Stimulated activated naive CD8-positive, alpha-beta T cell treated with anti-CD3 and anti-CD28 coated beads, Interleukin-15, amount 100 ng/mL, for 72 hours (primary cell): ENCODE measurements at regions not wholly inside any gene's neighbourhood (a gene's known extent, or its start where the extent isn't known, plus 50 kb on each side); places are given as distances from the start of the nearest gene placed in this dataset.
A peak's percentile ranks its signal among the peaks of the same experiment; 100 is the strongest.

Experiments used
- ATAC-seq: fragments of 150-1000 bp; cut with Tn5 transposase; 2 replicates; pipeline ENCODE4 v1.10.0; 2021; ENCODE audit warnings: mild to moderate bottlenecking, moderate library complexity
- DNase-seq, 2 donors: peaks; one replicate each; pipeline ENCODE4 v3.0.0; 2021 to 2022
- H3K27ac Mint-ChIP-seq, 2 donors: one replicate each; pipeline ENCODE4 v1.8.0; 2022; ENCODE audit warnings: mild to moderate bottlenecking in 2 of 2, mixed read lengths in 2 of 2, moderate library complexity in 2 of 2
- H3K27me3 Mint-ChIP-seq: one replicate; pipeline ENCODE4 v1.8.0; 2022; ENCODE audit warnings: mixed read lengths
- H3K4me1 Mint-ChIP-seq: one replicate; pipeline ENCODE4 v1.8.0; 2022; ENCODE audit warnings: mild to moderate bottlenecking, mixed read lengths
- H3K4me3 Mint-ChIP-seq, 2 donors: one replicate each; pipeline ENCODE4 v1.8.0; 2022; ENCODE audit warnings: mild to moderate bottlenecking in 2 of 2, mixed read lengths in 2 of 2, moderate library complexity in 1 of 2
- H3K9me3 Mint-ChIP-seq, 2 donors: one replicate each; pipeline ENCODE4 v1.8.0; 2022; ENCODE audit warnings: mixed read lengths in 2 of 2

DNA sequence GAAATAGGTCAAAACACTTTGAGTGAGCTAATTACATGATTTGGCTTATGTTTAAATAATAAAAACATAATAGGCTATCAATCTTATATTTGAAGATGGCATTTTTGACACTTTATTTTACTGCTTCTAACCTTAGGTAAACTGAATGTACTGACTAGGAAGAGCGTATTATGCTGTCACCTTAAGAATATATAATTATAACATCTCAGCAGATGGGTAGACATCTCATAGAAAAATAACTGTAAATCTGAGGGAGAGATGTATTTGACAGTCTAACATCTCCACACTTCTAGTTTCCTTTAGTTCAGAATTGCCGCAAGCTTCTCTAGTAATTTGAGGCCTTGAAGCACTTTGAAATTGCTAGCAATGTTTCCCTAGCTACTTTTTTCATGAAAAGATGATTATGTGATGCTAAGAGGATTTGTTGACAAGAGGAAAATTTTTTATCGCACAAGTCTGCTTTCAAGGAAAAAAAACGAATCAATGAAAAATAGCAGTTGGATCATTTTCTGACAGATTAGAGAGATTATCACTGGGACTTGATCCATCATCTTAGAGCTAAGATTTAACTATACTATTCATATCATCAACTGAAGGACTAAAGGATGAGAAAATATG lies 238.2 kb upstream of the NAALADL2 start:
- ATAC-seq (no peak), DNase-seq (no peak)
- H3K4me1 Mint-ChIP-seq = no peaks in the 10 kb centered on the region
- H3K4me3 Mint-ChIP-seq = no peak overlapping the region
- no peaks in the 10 kb centered on the region for H3K27me3 Mint-ChIP-seq
- no peaks in the 10 kb centered on the region for H3K9me3 Mint-ChIP-seq
- no peak overlapping the region for H3K27ac Mint-ChIP-seq

DNA sequence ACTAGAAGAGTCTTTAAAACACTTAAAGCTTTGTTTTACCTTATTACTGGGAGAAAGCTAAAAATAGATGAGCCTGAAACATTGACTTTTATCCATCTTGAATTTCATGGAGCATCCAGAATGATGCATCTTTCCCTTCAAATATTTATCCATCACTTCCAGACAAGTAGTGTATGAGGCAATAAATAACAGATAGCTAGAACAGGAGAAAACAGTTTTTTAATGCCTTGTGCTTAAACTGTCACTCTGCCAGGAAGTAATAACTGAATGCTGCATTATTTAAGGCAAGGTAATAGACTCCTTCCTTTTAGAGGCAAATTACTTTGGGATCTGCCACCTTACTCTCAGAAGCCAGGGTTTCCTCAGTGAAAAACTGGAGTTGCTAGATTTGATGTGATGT lies 225.8 kb upstream of the NAALADL2 start:
- no peak for ATAC-seq
- DNase-seq = no peak
- no peaks in the 10 kb centered on the region for H3K27me3 Mint-ChIP-seq
- H3K27ac Mint-ChIP-seq = no peak overlapping the region
- no peaks in the 10 kb centered on the region for H3K9me3 Mint-ChIP-seq
- no peak overlapping the region for H3K4me3 Mint-ChIP-seq
- no peaks in the 10 kb centered on the region for H3K4me1 Mint-ChIP-seq

DNA sequence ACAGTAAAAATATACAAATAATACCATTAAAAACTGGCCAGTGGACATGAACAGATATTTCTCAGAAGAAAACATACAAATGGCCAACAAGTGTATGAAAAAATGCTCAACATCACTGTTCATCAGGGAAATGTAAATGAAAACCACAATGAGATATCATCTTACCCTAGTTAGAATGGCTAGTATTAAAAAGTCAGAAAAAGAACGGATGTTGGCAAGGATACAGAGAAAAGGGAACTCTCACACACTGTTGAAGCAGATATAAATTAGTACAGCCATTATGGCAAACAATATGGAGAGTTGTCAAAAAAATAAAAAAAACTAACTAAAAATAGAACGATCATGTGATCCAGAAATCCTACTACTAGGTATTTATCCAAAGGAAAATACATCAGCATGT lies 222.7 kb upstream of the NAALADL2 start:
- no peak overlapping the region for H3K4me3 Mint-ChIP-seq
- DNase-seq (no peak), ATAC-seq (no peak)
- H3K4me1 Mint-ChIP-seq = no peaks in the 10 kb centered on the region
- no peaks in the 10 kb centered on the region for H3K27me3 Mint-ChIP-seq
- no peak overlapping the region for H3K27ac Mint-ChIP-seq
- no peaks in the 10 kb centered on the region for H3K9me3 Mint-ChIP-seq

GRCh38 chr3:174639406-174639805 lies 219.7 kb upstream of the NAALADL2 start:
- H3K27ac Mint-ChIP-seq = no peak overlapping the region
- H3K27me3 Mint-ChIP-seq = no peaks in the 10 kb centered on the region
- ATAC-seq = no peak
- no peaks in the 10 kb centered on the region for H3K9me3 Mint-ChIP-seq
- H3K4me1 Mint-ChIP-seq = no peaks in the 10 kb centered on the region
- DNase-seq = no peak
- no peak overlapping the region for H3K4me3 Mint-ChIP-seq

DNA sequence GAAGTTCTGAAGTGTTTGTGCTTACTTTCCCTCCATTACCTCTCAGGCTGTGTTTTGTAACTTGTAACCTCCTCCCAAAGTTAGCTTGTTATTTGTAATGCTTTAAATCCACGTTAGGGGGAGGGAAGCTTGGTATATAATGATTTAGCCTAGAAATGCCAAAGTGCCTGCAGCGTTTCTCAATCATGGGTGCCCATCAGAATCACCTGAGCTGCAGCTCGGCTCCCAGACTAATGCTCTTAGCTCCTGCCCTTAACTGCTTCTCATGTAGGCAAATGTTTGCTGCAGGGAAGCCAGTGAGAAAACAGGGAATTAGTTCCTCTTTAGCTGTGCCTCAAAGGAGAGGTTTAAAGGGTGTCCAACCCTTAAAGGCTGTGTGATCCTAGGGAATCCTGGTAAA lies 219.2 kb upstream of the NAALADL2 start:
- Mint-ChIP-seq H3K4me1 (no peaks in the 10 kb centered on the region), H3K27me3 (no peaks in the 10 kb centered on the region), H3K4me3 (no peak overlapping the region), H3K27ac (no peak overlapping the region), H3K9me3 (no peaks in the 10 kb centered on the region)
- DNase-seq (no peak), ATAC-seq (no peak)

DNA sequence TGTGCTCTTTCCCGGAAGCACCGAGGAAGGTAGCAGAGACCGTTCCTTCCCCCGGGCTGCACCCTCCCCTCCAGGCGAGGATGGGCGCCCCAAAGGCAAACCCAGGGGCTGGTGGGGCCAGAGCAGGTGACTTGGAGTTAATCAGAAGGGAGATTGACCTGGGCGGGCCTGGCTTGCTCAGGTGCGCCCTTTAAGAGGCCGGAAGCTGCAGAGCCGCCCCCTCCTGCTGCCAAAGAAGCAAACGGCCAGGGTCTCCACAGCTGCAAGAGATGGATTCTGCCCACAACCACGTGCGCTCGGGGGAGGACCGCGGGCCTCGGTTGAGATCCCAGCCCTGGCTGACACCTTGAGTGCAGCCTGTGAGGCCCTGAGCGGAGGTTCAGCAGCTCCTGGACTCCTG lies 218.2 kb upstream of the NAALADL2 start:
- Mint-ChIP-seq H3K4me1 (no peaks in the 10 kb centered on the region), H3K9me3 (no peaks in the 10 kb centered on the region), H3K27ac (no peak overlapping the region), H3K4me3 (no peak overlapping the region), H3K27me3 (no peaks in the 10 kb centered on the region)
- ATAC-seq = no peak
- DNase-seq = no peak

GRCh38 chr3:174644287-174644686 lies 214.8 kb upstream of the NAALADL2 start:
- Mint-ChIP-seq H3K9me3 (no peaks in the 10 kb centered on the region), H3K27ac (no peak overlapping the region), H3K4me1 (no peaks in the 10 kb centered on the region), H3K4me3 (no peak overlapping the region), H3K27me3 (no peaks in the 10 kb centered on the region)
- ATAC-seq (no peak), DNase-seq (no peak)

GRCh38 chr3:174651951-174652350 lies 207.2 kb upstream of the NAALADL2 start:
- Mint-ChIP-seq H3K27me3 (no peaks in the 10 kb centered on the region), H3K4me3 (no peak overlapping the region), H3K4me1 (no peaks in the 10 kb centered on the region), H3K9me3 (peaks cover 0 to 6% of the 10 kb centered on the region in 2 donors), H3K27ac (no peak overlapping the region)
- ATAC-seq (no peak), DNase-seq (no peak)

GRCh38 chr3:174659511-174659910 lies 199.6 kb upstream of the NAALADL2 start:
- Mint-ChIP-seq H3K27me3 (no peaks in the 10 kb centered on the region), H3K4me1 (no peaks in the 10 kb centered on the region), H3K27ac (no peak overlapping the region), H3K9me3 (peaks cover 0 to 11% of the 10 kb centered on the region in 2 donors), H3K4me3 (no peak overlapping the region)
- ATAC-seq (no peak), DNase-seq (no peak)

DNA sequence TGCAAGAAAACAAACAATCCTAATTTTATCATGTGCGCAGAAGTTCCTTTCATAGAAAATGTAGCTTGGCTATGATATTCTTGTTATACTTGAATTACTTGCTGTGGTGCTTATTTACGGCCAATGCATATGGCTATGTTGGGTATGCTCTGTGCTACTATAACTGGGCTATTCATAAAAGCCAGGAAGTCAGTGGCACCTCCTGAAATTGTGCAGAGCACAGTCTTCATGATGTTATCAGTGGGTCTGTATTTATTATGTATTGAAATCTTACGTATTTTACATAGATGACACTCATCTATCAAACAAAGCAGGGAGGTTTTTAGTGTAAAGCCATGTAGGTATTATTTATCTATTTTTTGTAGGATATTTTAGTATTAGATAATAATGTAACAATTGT lies 196.5 kb upstream of the NAALADL2 start:
- Mint-ChIP-seq H3K27ac (no peak overlapping the region), H3K27me3 (no peaks in the 10 kb centered on the region), H3K9me3 (peaks cover 8 to 14% of the 10 kb centered on the region in 2 donors), H3K4me1 (no peaks in the 10 kb centered on the region), H3K4me3 (no peak overlapping the region)
- ATAC-seq (no peak), DNase-seq (no peak)

- no peak overlapping the region for H3K27ac Mint-ChIP-seq
- ATAC-seq (no peak), DNase-seq (no peak)
- no peaks in the 10 kb centered on the region for H3K27me3 Mint-ChIP-seq
- H3K4me1 Mint-ChIP-seq = no peaks in the 10 kb centered on the region
- no peak overlapping the region for H3K4me3 Mint-ChIP-seq
- H3K9me3 Mint-ChIP-seq = peaks cover 6 to 15% of the 10 kb centered on the region in 2 donors
These were observed 191.7 kb upstream of the NAALADL2 start for GRCh38 chr3:174667386-174667785.

DNA sequence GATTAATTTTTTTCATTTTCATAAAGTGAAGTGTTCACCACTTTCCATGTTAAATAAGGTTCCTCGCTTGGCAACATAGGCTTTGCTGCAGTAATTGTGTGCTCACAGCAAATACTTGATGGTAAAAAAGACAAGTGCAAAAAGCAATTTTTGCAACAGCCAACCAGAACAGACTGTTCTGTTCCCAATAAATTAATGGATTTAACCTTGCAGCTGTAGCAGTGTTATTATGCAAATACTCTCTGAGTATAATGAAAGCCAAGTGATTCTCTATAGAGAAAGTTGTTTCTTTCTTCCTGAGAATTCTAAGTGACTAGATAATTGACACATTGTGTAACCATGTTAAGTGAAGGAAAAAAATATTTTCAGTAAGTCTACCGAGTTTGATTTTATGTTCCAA lies 183.7 kb upstream of the NAALADL2 start:
- H3K27ac Mint-ChIP-seq = no peak overlapping the region

DNA sequence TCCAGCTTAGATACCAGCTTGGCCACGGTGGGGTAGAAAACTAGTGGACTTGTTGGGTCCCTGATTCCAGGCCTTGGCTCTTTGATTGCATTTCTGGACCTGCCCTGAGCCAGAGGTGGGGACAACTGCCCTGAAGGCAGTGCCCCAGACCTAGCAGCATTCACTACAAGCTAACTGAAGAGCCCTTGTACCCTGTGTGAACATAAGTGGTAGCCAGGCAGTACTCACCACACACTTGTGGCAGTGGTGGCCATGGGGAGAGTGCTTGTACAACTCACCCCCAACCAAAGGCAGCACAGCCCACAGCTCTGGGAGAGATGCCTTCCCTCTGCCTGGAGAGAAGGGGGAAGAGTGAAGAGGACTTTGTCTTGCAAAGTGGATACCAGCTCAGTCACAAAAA lies 177.3 kb upstream of the NAALADL2 start:
- peak overlapping the region in 1 of 2 donors; percentile 71 for H3K27ac Mint-ChIP-seq

More for the DNA sequence above, 183.7 kb upstream of the NAALADL2 start:
- no peak for ATAC-seq
- Mint-ChIP-seq H3K4me1 (no peaks in the 10 kb centered on the region), H3K27me3 (no peaks in the 10 kb centered on the region), H3K9me3 (peaks cover 0 to 5% of the 10 kb centered on the region in 2 donors), H3K4me3 (no peak overlapping the region)
- DNase-seq = no peak

DNA sequence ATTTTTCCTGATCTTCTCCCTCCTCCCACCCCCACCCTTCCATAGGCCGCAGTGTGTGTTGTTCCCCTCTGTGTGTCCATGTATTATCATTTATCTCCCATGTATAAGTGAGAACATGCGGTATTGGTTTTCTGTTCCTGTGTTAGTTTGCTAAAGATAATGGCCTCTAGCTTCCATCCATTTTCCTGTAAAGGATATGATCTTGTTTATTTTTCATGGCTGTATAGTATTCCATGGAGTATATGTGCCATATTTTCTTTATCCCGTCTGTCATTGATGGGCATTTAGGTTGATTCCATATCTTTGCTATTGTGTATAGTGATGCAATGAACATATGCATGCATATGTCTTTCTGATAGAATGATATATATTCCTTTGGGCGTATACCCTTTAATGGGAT lies 173.3 kb upstream of the NAALADL2 start:
- Mint-ChIP-seq H3K27ac (no peak overlapping the region), H3K9me3 (peaks cover 14 to 17% of the 10 kb centered on the region in 2 donors)

More for the DNA sequence above, 177.3 kb upstream of the NAALADL2 start:
- DNase-seq = no peak
- ATAC-seq = peak; percentile 37
- Mint-ChIP-seq H3K4me3 (no peak overlapping the region), H3K9me3 (peaks cover 14 to 17% of the 10 kb centered on the region in 2 donors), H3K4me1 (no peaks in the 10 kb centered on the region), H3K27me3 (no peaks in the 10 kb centered on the region)

GRCh38 chr3:174697310-174697709 lies 161.8 kb upstream of the NAALADL2 start:
- ATAC-seq (no peak), DNase-seq (no peak)
- Mint-ChIP-seq H3K4me3 (no peak overlapping the region), H3K4me1 (no peaks in the 10 kb centered on the region), H3K27me3 (no peaks in the 10 kb centered on the region), H3K9me3 (no peaks in the 10 kb centered on the region), H3K27ac (no peak overlapping the region)

More for the DNA sequence above, 173.3 kb upstream of the NAALADL2 start:
- Mint-ChIP-seq H3K27me3 (no peaks in the 10 kb centered on the region), H3K4me3 (no peak overlapping the region), H3K4me1 (no peaks in the 10 kb centered on the region)
- ATAC-seq (no peak), DNase-seq (no peak)

DNA sequence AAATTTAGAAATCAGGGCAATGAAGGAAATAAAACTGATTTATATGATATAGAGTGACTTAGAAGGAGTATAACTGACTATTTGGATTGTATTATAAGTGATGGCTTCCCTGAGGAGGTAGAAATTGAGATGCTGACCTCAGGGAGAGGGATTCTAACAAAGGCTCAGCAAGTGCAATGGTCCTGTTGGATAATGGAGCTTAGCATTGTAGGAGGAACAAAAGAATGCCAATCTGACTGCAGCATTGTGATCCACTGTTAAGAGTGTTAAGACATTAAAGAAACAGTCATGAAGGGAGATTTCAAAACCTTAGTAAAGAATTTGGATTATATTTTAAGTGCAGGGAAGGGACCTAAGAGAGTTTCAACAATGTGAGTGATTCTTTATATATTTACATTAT lies 158.4 kb upstream of the NAALADL2 start:
- H3K9me3 Mint-ChIP-seq = no peaks in the 10 kb centered on the region
- no peak overlapping the region for H3K4me3 Mint-ChIP-seq

DNA sequence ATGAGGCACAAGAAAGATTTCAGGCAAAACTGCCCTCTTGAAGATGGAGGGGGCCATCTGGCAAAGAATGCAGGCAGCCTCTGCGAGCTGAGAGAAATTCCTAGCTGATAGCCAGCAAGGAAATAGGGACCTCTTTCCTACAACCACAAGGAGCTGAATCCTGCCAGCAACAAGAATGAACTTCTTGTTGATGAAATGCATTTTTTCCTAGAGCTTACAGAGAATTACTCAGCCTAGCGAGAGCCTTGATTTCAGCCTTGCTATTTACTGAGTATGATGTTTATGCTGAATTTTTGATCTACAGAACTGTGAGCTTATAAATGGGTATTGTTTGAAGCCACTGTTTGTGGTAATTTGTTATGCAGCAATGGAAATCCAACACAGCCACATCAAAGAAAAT lies 148.5 kb upstream of the NAALADL2 start:
- Mint-ChIP-seq H3K9me3 (peaks cover 0 to 8% of the 10 kb centered on the region in 2 donors), H3K27me3 (no peaks in the 10 kb centered on the region), H3K4me1 (no peaks in the 10 kb centered on the region), H3K4me3 (no peak overlapping the region), H3K27ac (no peak overlapping the region)
- ATAC-seq (no peak), DNase-seq (no peak)

More for the DNA sequence above, 158.4 kb upstream of the NAALADL2 start:
- ATAC-seq (no peak), DNase-seq (no peak)
- Mint-ChIP-seq H3K27ac (no peak overlapping the region), H3K4me1 (no peaks in the 10 kb centered on the region), H3K27me3 (no peaks in the 10 kb centered on the region)
